GM19043 (cell line): ENCODE measurements at regions not wholly inside any gene's neighbourhood (a gene's known extent, or its start where the extent isn't known, plus 50 kb on each side); places are given as distances from the start of the nearest gene placed in this dataset.

Experiments used
- ATAC-seq: cut with Tn5 transposase; IDR thresholded peaks from one replicate; pipeline ENCODE4 v1.9.1; 2021; ENCODE audit warnings: low read depth; ENCODE audit not compliant: unreplicated experiment

GRCh38 chr6:54778731-54779130 is 67.8 kb upstream of the FAM83B start:
- ATAC-seq, result no peak

GRCh38 chr6:54784011-54784410 is 62.6 kb upstream of the FAM83B start:
- ATAC-seq, result no peak

GRCh38 chr6:54786154-54786553 is 60.4 kb upstream of the FAM83B start:
- no peak for ATAC-seq

DNA sequence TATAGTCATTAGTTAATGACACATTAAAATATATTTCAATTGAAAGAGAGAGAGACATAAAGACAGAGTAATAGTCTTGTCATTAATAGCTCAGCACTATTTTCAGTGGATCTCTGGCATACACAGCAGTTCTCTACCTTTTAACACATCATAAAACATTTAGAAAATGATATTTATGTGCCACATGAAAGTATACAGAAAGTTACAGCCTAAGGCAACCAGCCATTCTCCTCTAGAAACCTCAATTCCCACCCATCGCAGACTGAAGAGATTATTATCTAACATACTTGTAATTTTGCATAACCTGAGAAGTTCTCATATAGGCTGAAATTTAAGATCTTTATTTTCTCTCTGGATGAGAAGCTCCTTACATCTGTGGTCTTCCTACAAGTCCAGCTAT is 58.7 kb upstream of the FAM83B start:
- no peak for ATAC-seq
